ENCODE measurements at regions not wholly inside any gene's neighbourhood (a gene's known extent, or its start where the extent isn't known, plus 50 kb on each side); places are given as distances from the start of the nearest gene placed in this dataset.

GRCh38 chr4:183816882-183817509 is 88.1 kb upstream of the STOX2 start:
- TF ChIP-seq CTCF (conservative IDR thresholded peaks at IDR 0.05; ENCODE audit: low read length) (no peak), EZH2phosphoT487 (IDR thresholded peaks at IDR 0.05; ENCODE audit: borderline replicate concordance) (no peak)

Measured in Loucy (cell line).